ENCODE measurements at regions not wholly inside any gene's neighbourhood (a gene's known extent, or its start where the extent isn't known, plus 50 kb on each side); places are given as distances from the start of the nearest gene placed in this dataset.

DNA sequence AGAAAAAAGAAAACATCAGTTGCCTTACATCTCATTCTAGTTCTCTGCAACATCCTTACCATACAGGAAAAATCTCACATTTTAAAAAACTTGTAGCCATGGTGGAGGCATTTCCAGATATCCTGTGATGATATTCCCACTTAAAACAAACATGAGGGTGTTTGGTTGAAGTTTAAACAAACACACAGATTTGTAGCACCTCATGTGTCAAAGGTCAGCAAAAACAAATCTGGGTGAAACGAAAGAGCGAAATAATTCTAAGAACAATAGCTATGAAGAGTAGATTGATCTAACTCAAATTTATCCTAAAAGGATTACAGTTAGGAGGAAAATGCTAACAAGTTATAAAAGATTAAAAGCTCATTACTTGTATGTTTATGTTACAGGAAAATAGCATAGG is 83.1 kb upstream of the IRX5 start:
- no peaks in the 10 kb centered on the region for H3K27me3 ChIP-seq (ENCODE audit: control insufficient read depth in 3 of 3, insufficient read depth in 3 of 3, low read length in 3 of 3)
- 25 to 42% (median 35%) methylated on average over 2 of the region's 2 CpGs for WGBS, 3 donors
- FAIRE-seq, result no peak
- no peaks in the 10 kb centered on the region for H3K4me1 ChIP-seq (ENCODE audit: control insufficient read depth in 3 of 3, insufficient read depth in 2 of 3, low read depth in 1 of 3, low read length in 2 of 3)
- no peak for DNase-seq
- no peak overlapping the region for H3K27ac ChIP-seq (ENCODE audit: low read depth in 1 of 3, low read length in 2 of 3)
- peaks cover 0 to 3% of the 10 kb centered on the region in 2 donors for H3K9me3 ChIP-seq (ENCODE audit: control insufficient read depth in 2 of 2, insufficient read depth in 1 of 2, low read depth in 1 of 2, low read length in 1 of 2)
- H3K36me3 ChIP-seq (ENCODE audit: control insufficient read depth in 3 of 3, insufficient read depth in 2 of 3, low read depth in 1 of 3, low read length in 3 of 3), result no peaks in the 10 kb centered on the region
- H3K4me3 ChIP-seq (ENCODE audit: low read depth in 1 of 3, low read length in 3 of 3), result no peak overlapping the region

DNA sequence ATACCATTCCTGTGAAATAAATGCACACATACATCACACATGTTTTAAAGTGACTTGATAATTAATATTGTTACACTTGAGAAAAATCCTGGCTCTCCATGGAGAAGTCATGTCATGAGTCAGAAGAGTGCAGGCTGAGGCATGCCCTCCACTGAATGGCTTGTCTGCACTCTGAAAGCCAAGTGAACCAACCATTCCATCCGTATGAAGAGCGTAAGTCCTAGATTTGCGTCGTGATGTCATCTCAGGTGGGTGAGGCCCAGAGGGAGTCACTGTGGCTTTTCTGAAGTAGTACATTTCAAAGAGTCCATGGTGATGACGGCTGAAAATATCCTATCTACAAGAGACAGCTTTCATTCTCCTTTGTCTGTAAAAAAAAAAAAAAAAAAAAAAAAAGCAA is 83.5 kb upstream of the IRX5 start:
- FAIRE-seq (no peak), DNase-seq (no peak)
- Histone ChIP-seq H3K9me3 (ENCODE audit: control insufficient read depth in 2 of 2, insufficient read depth in 1 of 2, low read depth in 1 of 2, low read length in 1 of 2) (peaks cover 0 to 3% of the 10 kb centered on the region in 2 donors), H3K27ac (ENCODE audit: low read depth in 1 of 3, low read length in 2 of 3) (no peak overlapping the region), H3K36me3 (ENCODE audit: control insufficient read depth in 3 of 3, insufficient read depth in 2 of 3, low read depth in 1 of 3, low read length in 3 of 3) (no peaks in the 10 kb centered on the region), H3K4me1 (ENCODE audit: control insufficient read depth in 3 of 3, insufficient read depth in 2 of 3, low read depth in 1 of 3, low read length in 2 of 3) (no peaks in the 10 kb centered on the region), H3K4me3 (ENCODE audit: low read depth in 1 of 3, low read length in 3 of 3) (no peak overlapping the region), H3K27me3 (ENCODE audit: control insufficient read depth in 3 of 3, insufficient read depth in 3 of 3, low read length in 3 of 3) (no peaks in the 10 kb centered on the region)
- 67 to 82% (median 72%) methylated on average over 5 of the region's 5 CpGs for WGBS, 3 donors

DNA sequence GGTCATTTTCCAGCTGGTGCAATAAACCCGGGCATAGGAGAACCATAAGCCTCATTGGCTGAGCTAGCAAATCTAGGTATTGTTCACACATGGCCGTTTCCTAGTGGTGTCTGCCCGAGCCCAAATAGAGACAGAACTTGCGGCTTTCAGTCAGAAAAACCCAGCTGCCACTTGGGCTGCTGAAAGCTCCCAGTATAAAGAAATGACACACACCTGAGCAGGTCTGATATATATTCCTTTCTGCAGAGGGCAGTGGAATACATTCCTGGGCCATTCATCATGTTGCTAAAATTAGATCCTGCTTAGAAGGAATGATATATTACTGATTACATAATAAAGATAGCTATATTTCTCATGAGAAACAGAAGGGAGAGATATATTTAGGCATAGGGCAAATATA is 83.9 kb upstream of the IRX5 start:
- WGBS, 3 donors, result 28 to 54% (median 30%) methylated on average over 4 of the region's 4 CpGs
- DNase-seq (no peak), FAIRE-seq (no peak)

DNA sequence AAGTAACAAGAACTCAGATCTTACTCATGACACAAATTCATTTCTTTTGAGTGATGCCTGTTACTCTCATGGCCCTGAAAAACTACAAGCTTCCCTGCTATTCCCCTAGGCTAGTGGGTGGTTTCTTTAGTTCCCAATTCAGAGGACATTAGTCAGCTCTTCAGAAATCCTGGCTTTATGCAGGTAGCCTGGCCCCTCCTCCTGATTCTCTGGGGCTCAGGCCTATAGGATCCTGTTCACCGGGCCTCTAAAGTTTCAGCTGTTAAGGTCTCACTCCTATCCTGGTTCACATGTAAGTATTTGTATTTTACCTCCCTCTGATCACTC is 87.3 kb upstream of the IRX5 start:
- Histone ChIP-seq H3K36me3 (ENCODE audit: control insufficient read depth in 3 of 3, insufficient read depth in 2 of 3, low read depth in 1 of 3, low read length in 3 of 3) (no peaks in the 10 kb centered on the region), H3K27me3 (ENCODE audit: control insufficient read depth in 3 of 3, insufficient read depth in 3 of 3, low read length in 3 of 3) (no peaks in the 10 kb centered on the region), H3K9me3 (ENCODE audit: control insufficient read depth in 2 of 2, insufficient read depth in 1 of 2, low read depth in 1 of 2, low read length in 1 of 2) (peaks cover 0 to 5% of the 10 kb centered on the region in 2 donors), H3K4me3 (ENCODE audit: low read depth in 1 of 3, low read length in 3 of 3) (peak overlapping the region in 1 of 3 donors; percentile 7), H3K4me1 (ENCODE audit: control insufficient read depth in 3 of 3, insufficient read depth in 2 of 3, low read depth in 1 of 3, low read length in 2 of 3) (no peaks in the 10 kb centered on the region), H3K27ac (ENCODE audit: low read depth in 1 of 3, low read length in 2 of 3) (no peak overlapping the region)
- WGBS, 3 donors, result 80 to 100% (median 89%) methylated on average over 1 of the region's 1 CpG
- FAIRE-seq (no peak), DNase-seq (no peak)

More for the DNA sequence above, 83.9 kb upstream of the IRX5 start:
- Histone ChIP-seq H3K4me1 (ENCODE audit: control insufficient read depth in 3 of 3, insufficient read depth in 2 of 3, low read depth in 1 of 3, low read length in 2 of 3) (no peaks in the 10 kb centered on the region), H3K4me3 (ENCODE audit: low read depth in 1 of 3, low read length in 3 of 3) (no peak overlapping the region), H3K27me3 (ENCODE audit: control insufficient read depth in 3 of 3, insufficient read depth in 3 of 3, low read length in 3 of 3) (no peaks in the 10 kb centered on the region), H3K27ac (ENCODE audit: low read depth in 1 of 3, low read length in 2 of 3) (no peak overlapping the region), H3K9me3 (ENCODE audit: control insufficient read depth in 2 of 2, insufficient read depth in 1 of 2, low read depth in 1 of 2, low read length in 1 of 2) (peaks cover 0 to 3% of the 10 kb centered on the region in 2 donors), H3K36me3 (ENCODE audit: control insufficient read depth in 3 of 3, insufficient read depth in 2 of 3, low read depth in 1 of 3, low read length in 3 of 3) (no peaks in the 10 kb centered on the region)

DNA sequence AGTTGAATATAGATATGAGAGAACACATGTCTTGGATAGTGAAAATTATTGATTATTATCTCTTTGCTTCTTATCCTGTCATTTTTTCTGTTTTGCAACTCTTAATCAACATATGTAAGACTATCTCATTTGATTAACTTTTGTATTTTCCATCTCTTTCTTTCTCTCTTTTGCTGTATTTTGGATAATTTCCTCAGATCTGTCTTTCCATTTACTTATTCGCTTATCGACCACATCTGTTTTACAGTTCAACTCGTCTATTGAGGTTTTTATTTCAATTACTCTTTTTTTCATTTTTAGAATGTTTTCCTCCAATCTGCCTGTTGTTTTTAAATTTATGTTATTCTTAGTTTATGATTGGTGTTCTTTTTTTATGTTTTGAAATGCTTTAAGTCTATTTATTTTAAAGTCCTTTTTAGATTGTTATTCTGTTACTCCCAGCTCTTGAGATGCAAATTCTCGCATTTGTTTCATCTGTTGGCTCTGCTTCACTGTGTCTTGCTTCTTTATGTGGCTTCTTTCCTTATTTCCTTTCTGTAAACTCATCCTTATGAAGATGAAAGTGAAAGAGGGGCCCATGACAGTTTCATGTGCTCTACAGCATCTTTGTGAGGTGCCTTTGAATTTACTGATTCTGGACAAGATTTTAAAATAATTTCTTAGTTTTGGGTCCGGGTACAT is 87.8 kb upstream of the IRX5 start:
- 88 to 91% (median 89%) methylated on average over 5 of the region's 5 CpGs for WGBS, 3 donors
- DNase-seq (no peak), FAIRE-seq (no peak)
- H3K27me3 ChIP-seq (ENCODE audit: control insufficient read depth in 3 of 3, insufficient read depth in 3 of 3, low read length in 3 of 3), result no peaks in the 10 kb centered on the region
- no peak overlapping the region for H3K4me3 ChIP-seq (ENCODE audit: low read depth in 1 of 3, low read length in 3 of 3)
- no peaks in the 10 kb centered on the region for H3K36me3 ChIP-seq (ENCODE audit: control insufficient read depth in 3 of 3, insufficient read depth in 2 of 3, low read depth in 1 of 3, low read length in 3 of 3)
- H3K9me3 ChIP-seq (ENCODE audit: control insufficient read depth in 2 of 2, insufficient read depth in 1 of 2, low read depth in 1 of 2, low read length in 1 of 2), result peaks cover 0 to 5% of the 10 kb centered on the region in 2 donors
- H3K27ac ChIP-seq (ENCODE audit: low read depth in 1 of 3, low read length in 2 of 3), result no peak overlapping the region
- no peaks in the 10 kb centered on the region for H3K4me1 ChIP-seq (ENCODE audit: control insufficient read depth in 3 of 3, insufficient read depth in 2 of 3, low read depth in 1 of 3, low read length in 2 of 3)

DNA sequence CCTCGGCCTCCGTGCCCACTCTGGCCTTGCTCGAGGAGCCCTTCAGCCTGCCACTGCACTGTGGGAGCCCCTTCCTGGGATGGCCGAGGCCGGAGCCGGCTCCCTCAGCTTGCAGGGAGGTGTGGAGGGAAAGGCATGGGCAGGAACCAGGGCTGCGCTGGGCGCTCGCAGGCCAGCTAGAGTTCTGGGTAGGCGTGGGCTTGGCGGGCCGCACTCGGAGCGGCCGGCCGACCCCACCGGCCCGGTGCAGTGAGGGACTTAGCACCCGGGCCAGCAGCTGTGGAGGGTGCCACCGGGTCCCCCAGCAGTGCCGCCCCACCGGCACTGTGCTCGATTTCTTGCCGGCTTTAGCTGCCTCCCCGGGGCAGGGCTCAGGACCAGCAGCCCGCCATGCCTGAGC is 101.0 kb upstream of the IRX5 start:
- DNase-seq, result no peak
- Histone ChIP-seq H3K36me3 (ENCODE audit: control insufficient read depth in 3 of 3, insufficient read depth in 2 of 3, low read depth in 1 of 3, low read length in 3 of 3) (no peaks in the 10 kb centered on the region), H3K27me3 (ENCODE audit: control insufficient read depth in 3 of 3, insufficient read depth in 3 of 3, low read length in 3 of 3) (no peaks in the 10 kb centered on the region), H3K9me3 (ENCODE audit: control insufficient read depth in 2 of 2, insufficient read depth in 1 of 2, low read depth in 1 of 2, low read length in 1 of 2) (peaks cover 1 to 7% of the 10 kb centered on the region in 2 donors), H3K27ac (ENCODE audit: low read depth in 1 of 3, low read length in 2 of 3) (no peak overlapping the region), H3K4me1 (ENCODE audit: control insufficient read depth in 3 of 3, insufficient read depth in 2 of 3, low read depth in 1 of 3, low read length in 2 of 3) (no peaks in the 10 kb centered on the region), H3K4me3 (ENCODE audit: low read depth in 1 of 3, low read length in 3 of 3) (no peak overlapping the region)
- 91 to 99% (median 96%) methylated on average over 19 to 26 of the region's 26 CpGs for WGBS, 3 donors
- no peak for FAIRE-seq

DNA sequence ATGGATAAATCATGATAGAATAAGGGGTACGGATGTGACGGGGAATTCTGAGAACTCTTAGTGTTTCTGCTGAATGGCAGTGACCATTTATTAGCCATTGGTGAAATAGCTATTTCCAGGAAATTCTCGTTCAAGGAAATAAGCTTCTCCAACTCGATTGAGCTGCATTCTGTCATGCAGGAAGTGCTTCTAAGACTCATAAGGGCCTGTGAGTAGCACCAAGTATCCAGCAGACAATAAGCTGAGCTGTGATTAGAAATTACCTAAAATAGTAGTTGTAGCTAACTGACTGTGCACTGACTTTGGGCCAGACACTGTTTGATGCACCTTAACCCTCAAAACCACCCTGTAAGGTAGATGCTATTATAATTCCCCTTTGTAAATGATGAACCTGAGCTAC is 107.8 kb upstream of the IRX5 start:
- no peaks in the 10 kb centered on the region for H3K9me3 ChIP-seq (ENCODE audit: control insufficient read depth in 2 of 2, insufficient read depth in 1 of 2, low read depth in 1 of 2, low read length in 1 of 2)
- no peaks in the 10 kb centered on the region for H3K36me3 ChIP-seq (ENCODE audit: control insufficient read depth in 3 of 3, insufficient read depth in 2 of 3, low read depth in 1 of 3, low read length in 3 of 3)
- no peak overlapping the region for H3K4me3 ChIP-seq (ENCODE audit: low read depth in 1 of 3, low read length in 3 of 3)
- DNase-seq (no peak), FAIRE-seq (no peak)
- H3K27me3 ChIP-seq (ENCODE audit: control insufficient read depth in 3 of 3, insufficient read depth in 3 of 3, low read length in 3 of 3), result no peaks in the 10 kb centered on the region
- H3K27ac ChIP-seq (ENCODE audit: low read depth in 1 of 3, low read length in 2 of 3), result no peak overlapping the region
- WGBS, 3 donors, result 57 to 64% (median 58%) methylated on average over 4 of the region's 4 CpGs
- H3K4me1 ChIP-seq (ENCODE audit: control insufficient read depth in 3 of 3, insufficient read depth in 2 of 3, low read depth in 1 of 3, low read length in 2 of 3), result no peaks in the 10 kb centered on the region

DNA sequence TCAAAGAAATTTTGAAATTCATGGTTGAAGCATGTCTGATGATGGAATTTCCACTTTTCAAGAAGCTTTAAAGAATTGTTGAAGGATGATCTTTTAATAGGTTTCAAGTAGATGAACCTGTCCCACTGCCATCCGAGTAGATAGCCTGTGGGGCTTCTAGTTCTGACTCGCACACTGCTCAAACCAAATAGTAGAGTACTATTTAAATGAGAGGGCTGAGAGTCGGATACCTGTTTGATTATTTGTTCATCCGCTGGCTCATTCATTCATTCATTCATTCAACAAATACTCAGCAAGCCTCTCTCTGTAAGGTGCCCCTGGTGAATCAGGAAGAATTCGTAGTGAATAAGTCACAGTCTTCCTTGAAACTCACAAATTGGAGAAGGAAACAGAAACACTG is 108.2 kb upstream of the IRX5 start:
- DNase-seq, result no peak
- Histone ChIP-seq H3K27ac (ENCODE audit: low read depth in 1 of 3, low read length in 2 of 3) (no peak overlapping the region), H3K4me1 (ENCODE audit: control insufficient read depth in 3 of 3, insufficient read depth in 2 of 3, low read depth in 1 of 3, low read length in 2 of 3) (no peaks in the 10 kb centered on the region), H3K4me3 (ENCODE audit: low read depth in 1 of 3, low read length in 3 of 3) (no peak overlapping the region), H3K36me3 (ENCODE audit: control insufficient read depth in 3 of 3, insufficient read depth in 2 of 3, low read depth in 1 of 3, low read length in 3 of 3) (no peaks in the 10 kb centered on the region), H3K9me3 (ENCODE audit: control insufficient read depth in 2 of 2, insufficient read depth in 1 of 2, low read depth in 1 of 2, low read length in 1 of 2) (no peaks in the 10 kb centered on the region), H3K27me3 (ENCODE audit: control insufficient read depth in 3 of 3, insufficient read depth in 3 of 3, low read length in 3 of 3) (no peaks in the 10 kb centered on the region)
- WGBS, 3 donors, result 83 to 86% (median 84%) methylated on average over 5 of the region's 5 CpGs
- FAIRE-seq, result no peak

DNA sequence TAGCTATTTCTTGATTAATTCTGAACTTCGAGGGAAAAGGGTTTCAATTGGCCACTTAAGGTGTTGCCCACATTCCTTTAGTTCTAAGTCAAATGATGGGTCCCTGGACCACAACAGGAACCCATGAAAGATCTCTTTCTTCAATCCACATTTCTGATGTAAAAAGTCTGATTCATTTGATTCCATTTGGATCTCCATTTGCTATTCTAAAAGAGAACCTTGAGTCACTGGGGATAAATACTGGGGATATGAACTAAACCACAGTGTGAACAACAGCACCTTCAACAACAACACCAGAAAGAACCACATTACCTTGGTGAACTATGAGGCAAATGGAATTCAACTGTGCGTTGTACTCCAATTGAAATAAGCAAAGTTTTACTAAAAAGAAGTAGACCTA is 108.9 kb upstream of the IRX5 start:
- 54 to 72% (median 56%) methylated on average over 2 of the region's 2 CpGs for WGBS, 3 donors
- H3K27ac ChIP-seq (ENCODE audit: low read depth in 1 of 3, low read length in 2 of 3), result no peak overlapping the region

More for the DNA sequence above, 108.9 kb upstream of the IRX5 start:
- DNase-seq, result no peak
- no peaks in the 10 kb centered on the region for H3K9me3 ChIP-seq (ENCODE audit: control insufficient read depth in 2 of 2, insufficient read depth in 1 of 2, low read depth in 1 of 2, low read length in 1 of 2)
- no peak for FAIRE-seq
- no peak overlapping the region for H3K4me3 ChIP-seq (ENCODE audit: low read depth in 1 of 3, low read length in 3 of 3)
- no peaks in the 10 kb centered on the region for H3K36me3 ChIP-seq (ENCODE audit: control insufficient read depth in 3 of 3, insufficient read depth in 2 of 3, low read depth in 1 of 3, low read length in 3 of 3)
- H3K4me1 ChIP-seq (ENCODE audit: control insufficient read depth in 3 of 3, insufficient read depth in 2 of 3, low read depth in 1 of 3, low read length in 2 of 3), result no peaks in the 10 kb centered on the region
- no peaks in the 10 kb centered on the region for H3K27me3 ChIP-seq (ENCODE audit: control insufficient read depth in 3 of 3, insufficient read depth in 3 of 3, low read length in 3 of 3)

Measured in small intestine (tissue), 7 donors.